ENCODE measurements at regions not wholly inside any gene's neighbourhood (a gene's known extent, or its start where the extent isn't known, plus 50 kb on each side); places are given as distances from the start of the nearest gene placed in this dataset.

DNA sequence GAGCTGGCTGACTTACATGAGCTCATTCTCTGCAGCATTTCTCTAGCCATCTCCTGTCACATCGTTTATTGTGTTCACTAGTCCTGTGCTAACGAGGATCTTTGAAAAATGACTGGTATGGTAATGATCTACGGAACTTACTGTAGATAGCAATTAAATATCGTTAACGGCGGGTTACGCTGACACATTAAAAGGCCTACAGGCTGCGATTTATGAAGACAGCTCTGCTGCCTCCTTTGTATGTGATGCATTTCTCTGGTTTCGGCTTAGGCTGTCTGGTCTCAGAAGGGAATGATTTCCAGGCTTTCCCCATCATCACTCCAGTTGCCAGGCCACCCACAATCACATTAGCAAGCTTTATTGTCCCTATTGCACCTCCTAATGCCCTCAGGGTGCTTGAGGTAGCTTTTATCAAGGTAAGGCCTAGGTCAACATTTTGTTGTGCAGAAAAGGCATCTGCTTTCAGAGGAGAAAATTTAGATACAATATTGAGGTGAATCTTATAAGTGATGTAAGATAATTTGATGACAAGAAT is 284.4 kb downstream of the SOX11 start:
- TF ChIP-seq, protein P1, sequence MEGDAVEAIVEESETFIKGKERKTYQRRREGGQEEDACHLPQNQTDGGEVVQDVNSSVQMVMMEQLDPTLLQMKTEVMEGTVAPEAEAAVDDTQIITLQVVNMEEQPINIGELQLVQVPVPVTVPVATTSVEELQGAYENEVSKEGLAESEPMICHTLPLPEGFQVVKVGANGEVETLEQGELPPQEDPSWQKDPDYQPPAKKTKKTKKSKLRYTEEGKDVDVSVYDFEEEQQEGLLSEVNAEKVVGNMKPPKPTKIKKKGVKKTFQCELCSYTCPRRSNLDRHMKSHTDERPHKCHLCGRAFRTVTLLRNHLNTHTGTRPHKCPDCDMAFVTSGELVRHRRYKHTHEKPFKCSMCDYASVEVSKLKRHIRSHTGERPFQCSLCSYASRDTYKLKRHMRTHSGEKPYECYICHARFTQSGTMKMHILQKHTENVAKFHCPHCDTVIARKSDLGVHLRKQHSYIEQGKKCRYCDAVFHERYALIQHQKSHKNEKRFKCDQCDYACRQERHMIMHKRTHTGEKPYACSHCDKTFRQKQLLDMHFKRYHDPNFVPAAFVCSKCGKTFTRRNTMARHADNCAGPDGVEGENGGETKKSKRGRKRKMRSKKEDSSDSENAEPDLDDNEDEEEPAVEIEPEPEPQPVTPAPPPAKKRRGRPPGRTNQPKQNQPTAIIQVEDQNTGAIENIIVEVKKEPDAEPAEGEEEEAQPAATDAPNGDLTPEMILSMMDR (IDR thresholded peaks at IDR 0.05), result no peak

DNA sequence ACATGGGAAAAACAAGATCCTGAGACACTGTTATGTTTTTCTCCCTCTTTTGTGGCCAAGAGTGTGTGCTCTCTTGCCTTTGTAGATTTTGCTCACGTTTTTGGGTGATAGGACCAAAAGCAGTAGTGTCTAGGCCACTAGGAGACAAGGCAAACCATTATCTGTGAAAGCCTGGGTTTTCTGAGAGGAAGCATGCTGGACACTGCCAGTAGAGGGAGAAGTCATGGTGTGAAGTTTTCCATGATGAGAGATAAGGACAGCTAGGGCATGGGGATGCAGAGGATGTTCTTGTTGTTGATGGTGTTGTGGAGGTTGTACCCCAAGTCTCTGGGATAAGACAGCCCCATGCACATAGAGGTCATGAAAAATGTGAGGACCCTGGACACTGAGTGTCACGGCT is 285.3 kb downstream of the SOX11 start:
- TF ChIP-seq, protein P1 (IDR thresholded peaks at IDR 0.05), result no peak

DNA sequence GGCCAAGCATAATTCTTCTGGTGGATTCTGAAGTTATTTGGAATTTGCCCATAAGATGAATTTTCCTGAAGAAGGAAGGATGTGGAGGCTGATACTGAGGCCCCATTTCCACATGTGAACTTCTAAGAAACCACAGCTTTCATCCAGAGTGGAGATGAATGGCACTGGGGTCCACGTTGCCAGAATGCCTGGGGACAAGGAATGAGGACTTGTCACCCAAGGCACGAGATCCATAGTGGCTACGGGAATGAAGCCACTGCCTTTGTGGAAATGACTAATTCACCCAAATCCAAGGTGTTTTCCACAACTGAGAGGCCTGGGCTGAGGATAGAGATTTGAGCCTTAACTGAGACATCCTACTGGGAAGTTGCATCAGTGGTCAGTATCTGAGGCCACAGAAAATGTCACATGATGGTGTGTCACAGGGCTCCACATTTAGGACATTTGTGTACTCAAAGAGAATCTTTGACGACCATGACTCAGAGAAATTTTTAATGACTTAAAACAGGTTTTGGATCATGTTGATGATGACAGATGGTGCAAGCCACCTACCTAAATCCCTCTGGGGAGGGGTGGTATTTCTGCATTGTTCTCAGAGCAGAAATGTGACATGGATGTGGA is 286.1 kb downstream of the SOX11 start:
- TF ChIP-seq, protein P1 (IDR thresholded peaks at IDR 0.05), result no peak

DNA sequence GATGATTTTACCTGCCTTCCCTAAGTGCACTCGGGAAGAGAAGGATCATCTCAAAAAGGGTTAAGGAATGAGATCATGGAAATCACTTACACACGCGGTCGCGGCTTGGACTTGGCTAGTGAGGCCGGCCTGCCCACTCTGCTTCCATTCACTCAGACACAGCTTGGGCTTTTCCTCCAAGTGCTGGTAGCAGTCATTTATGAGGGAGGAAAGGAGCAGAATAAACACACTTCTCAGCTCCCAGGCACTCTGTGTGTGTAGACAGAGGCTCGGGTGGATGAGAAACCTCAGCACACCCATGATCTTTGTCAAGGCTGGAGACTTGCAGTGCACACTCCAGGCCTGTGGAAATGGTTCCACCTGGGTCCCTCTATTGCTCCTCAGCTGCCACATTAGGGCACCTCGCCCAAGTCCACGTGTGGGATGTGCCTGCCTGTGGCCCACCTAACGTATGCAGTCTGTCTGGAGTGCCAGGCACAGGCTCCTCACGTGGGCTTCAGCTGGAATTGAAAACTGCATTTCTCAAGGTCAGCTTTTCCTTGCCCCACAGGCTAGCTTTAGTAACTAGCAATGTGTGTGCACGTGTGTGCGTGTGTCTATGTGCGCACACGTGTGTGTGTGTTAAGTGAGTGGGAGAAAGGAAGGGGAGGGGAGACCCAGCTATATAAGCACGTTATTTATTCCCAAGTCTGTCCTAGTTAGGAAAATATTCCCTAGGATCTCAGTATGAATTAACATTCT is 288.4 kb downstream of the SOX11 start:
- TF ChIP-seq, protein P1 (IDR thresholded peaks at IDR 0.05), result no peak

DNA sequence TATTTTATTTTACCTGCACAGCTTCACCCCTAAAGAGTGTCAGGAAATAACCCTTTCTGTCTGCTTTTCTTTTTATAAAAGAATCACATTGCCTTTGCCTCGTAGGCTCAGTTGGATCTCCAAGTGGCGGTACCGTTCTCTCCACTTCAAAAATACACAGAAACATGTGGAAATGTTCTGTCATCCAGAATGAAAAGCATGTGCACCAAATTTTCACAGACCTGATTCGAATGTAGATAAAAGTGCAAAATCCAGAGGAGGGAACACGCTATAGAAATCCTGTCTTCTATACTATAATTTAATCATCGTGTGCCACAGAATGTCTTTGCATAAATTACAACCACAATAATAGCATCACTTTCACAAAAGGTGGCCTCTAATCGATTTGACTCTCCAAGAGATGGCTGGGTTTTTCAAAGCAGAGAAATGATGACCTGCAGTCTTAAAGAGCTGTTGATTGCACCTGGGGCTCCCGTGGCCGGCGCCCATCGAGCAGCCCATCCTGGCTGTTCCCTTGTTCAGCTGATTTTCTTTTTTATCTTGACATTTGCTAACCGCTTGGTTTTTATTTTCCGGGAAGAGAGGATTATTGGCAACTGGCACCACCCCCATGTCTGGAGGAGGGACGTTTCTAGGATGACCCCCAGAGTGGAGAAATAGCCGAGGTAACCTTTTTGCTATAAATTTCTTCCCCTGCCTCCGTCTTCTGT is 290.2 kb downstream of the SOX11 start:
- TF ChIP-seq, protein P1 (IDR thresholded peaks at IDR 0.05), result no peak

DNA sequence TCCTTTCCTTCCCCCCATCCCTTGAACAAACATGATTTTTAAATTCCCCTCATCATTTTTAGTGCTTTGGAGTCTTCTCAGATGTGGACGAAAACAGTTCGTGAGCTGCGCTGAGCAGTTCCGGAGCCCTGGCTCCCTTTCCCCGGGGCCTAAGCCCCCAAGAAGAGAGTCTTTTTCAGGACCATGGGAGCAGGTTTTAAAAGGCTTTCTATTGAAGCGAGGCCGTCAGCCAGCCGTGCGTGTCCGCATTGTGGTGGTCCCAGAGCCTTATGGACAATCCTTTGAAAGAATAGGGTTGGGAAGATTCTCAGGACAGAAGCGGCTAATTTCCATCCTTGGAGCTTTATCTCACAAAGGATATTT is 290.7 kb downstream of the SOX11 start:
- TF ChIP-seq, protein P1 (IDR thresholded peaks at IDR 0.05), result no peak

DNA sequence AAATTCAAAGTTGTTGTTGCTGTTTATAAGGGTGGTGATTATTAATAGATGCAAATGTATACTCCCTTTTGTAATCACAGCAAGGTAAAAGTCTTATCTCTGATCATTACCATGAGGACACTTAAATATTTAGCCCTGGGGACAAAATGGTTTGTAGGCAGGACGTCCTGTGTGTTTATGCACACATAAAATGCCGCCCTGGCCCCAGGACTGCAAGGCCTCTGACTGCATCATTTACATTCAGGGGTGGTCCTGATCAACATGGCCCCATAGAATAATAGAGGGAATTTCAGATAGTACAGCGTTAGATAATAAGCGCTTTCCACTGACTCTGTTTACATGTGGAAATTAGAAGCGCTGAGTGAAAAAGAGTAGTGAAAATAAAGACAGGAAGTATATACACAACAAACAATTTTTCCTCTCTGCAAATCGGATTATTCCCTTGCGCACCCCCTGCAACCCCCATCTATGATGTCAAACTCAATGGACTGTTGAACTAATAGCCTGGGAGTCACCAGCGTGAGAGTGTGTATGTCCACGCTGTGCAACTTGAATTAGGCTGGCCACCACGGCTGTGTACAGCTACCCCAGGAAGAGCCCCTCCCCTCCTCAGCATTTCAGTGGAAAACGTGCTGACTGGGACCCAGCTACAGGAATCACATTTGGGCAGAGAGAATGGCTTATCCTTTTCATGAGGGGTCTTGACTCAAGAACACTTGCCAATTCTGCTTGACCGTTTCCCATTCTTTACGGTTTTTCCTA is 291.5 kb downstream of the SOX11 start:
- TF ChIP-seq, protein P1 (IDR thresholded peaks at IDR 0.05), result no peak

Measured in LNCAP (cell line).